Stomach (tissue), 8 donors: ENCODE measurements at regions not wholly inside any gene's neighbourhood (a gene's known extent, or its start where the extent isn't known, plus 50 kb on each side); places are given as distances from the start of the nearest gene placed in this dataset.

ENCODE experiments used
- DNase-seq, 2 donors: peaks; one replicate each; pipeline versions ENCODE4 v3.0.0 to v3.0.0-alpha.2; 2013 to 2019
- H3K27ac ChIP-seq, 5 donors: fragments of 200-600 bp in 4 of 5; sonication (generic) in 4 of 5; one replicate each; pipeline ENCODE4 v1.5.1; 2013 to 2019; ENCODE audit warnings: mild to moderate bottlenecking in 1 of 5, moderate library complexity in 1 of 5
- H3K27me3 ChIP-seq, 3 donors: fragments of 200-600 bp; sonication (generic); one replicate each; pipeline ENCODE4 v1.5.1; 2017 to 2019; ENCODE audit warnings: mixed run types in 1 of 3
- H3K36me3 ChIP-seq, 4 donors: fragments of 200-600 bp; sonication (generic); 1 replicate in 3 of 4; 2 replicates in 1 of 4; pipeline ENCODE4 v1.5.1; 2016 to 2019
- H3K4me1 ChIP-seq, 4 donors: fragments of 200-600 bp; sonication (generic); one replicate each; pipeline ENCODE4 v1.5.1; 2016 to 2019
- H3K4me3 ChIP-seq, 4 donors: fragments of 200-600 bp; sonication (generic) in 3 of 4; one replicate each; pipeline ENCODE4 v1.5.1; 2016 to 2019; ENCODE audit warnings: mild to moderate bottlenecking in 1 of 4
- H3K9me3 ChIP-seq, 4 donors: fragments of 200-600 bp; sonication (generic); one replicate each; pipeline ENCODE4 v1.5.1; 2016 to 2019
- CTCF ChIP-seq, 7 experiments: fragments of 450-650 bp in 4 of 7; fragments of 200-600 bp in 3 of 7; sonication (generic) in 3 of 7; IDR thresholded peaks; one replicate each; pipeline ENCODE4 v1.5.1; 2016 to 2019; ENCODE audit warnings: antibody characterized with exemption in 7 of 7, control low read depth in 2 of 7, mild to moderate bottlenecking in 1 of 7
- EP300 ChIP-seq: sonication (generic); formaldehyde crosslinking; IDR thresholded peaks from one replicate; pipeline ENCODE4 v1.6.1; 2017; ENCODE audit warnings: antibody characterized with exemption
- POLR2A ChIP-seq, 4 donors: fragments of 450-650 bp; IDR thresholded peaks; one replicate each; pipeline ENCODE4 v1.6.1; 2016; ENCODE audit warnings: antibody characterized with exemption in 4 of 4, control low read depth in 2 of 4, mild to moderate bottlenecking in 1 of 4, moderate library complexity in 1 of 4
- POLR2AphosphoS5 ChIP-seq, 3 donors: sonication (generic); formaldehyde crosslinking; IDR thresholded peaks; one replicate each; pipeline ENCODE4 v1.6.1; 2016; ENCODE audit warnings: antibody characterized with exemption in 3 of 3
- WGBS, 5 donors: extraction: QIAGEN DNeasy Blood & Tissue Kit in 3 of 5; methylation state at CpG; one replicate each; pipeline versions ENCODE4 v1.1.5 to v1.1.7; 2013 to 2018; 5-methylcytosine and 5-hydroxymethylcytosine counted together
- intact Hi-C: fragments of 100-400 bp; cut with DNase I; formaldehyde crosslinking; loops from one replicate; pipeline ENCODE4 v1.15.1; 2023; ENCODE audit warnings: low total_unique reads
- donor health status: healthy with polysubstance abuse.
- donor health status: Bipolar disorder and iron deficiency.
- donor health status: healthy.

GRCh38 chr3:105963161-105963560, 94.3 kb upstream of the CBLB start:
- TF ChIP-seq POLR2A (IDR thresholded peaks at IDR 0.05) (no peak), EP300 (no peak), CTCF (IDR thresholded peaks at IDR 0.05) (no peak), POLR2AphosphoS5 (IDR thresholded peaks at IDR 0.05) (no peak)
- intact Hi-C loops, result no loop called here
- no peaks in the 10 kb centered on the region for H3K36me3 ChIP-seq
- no peaks in the 10 kb centered on the region for H3K27me3 ChIP-seq
- DNase-seq, result no peak
- H3K4me1 ChIP-seq, result no peaks in the 10 kb centered on the region
- H3K27ac ChIP-seq, result no peak overlapping the region
- H3K4me3 ChIP-seq, result no peak overlapping the region
- 46 to 71% (median 62%) methylated on average over 1 of the region's 1 CpG for WGBS, 5 donors
- no peaks in the 10 kb centered on the region for H3K9me3 ChIP-seq

- Histone ChIP-seq H3K4me1 (no peaks in the 10 kb centered on the region), H3K27ac (no peak overlapping the region)
These were observed 96.6 kb upstream of the CBLB start for GRCh38 chr3:105965384-105965783.

GRCh38 chr3:105967117-105967516, 98.3 kb upstream of the CBLB start:
- Histone ChIP-seq H3K36me3 (no peaks in the 10 kb centered on the region), H3K27me3 (no peaks in the 10 kb centered on the region), H3K4me1 (no peaks in the 10 kb centered on the region), H3K27ac (no peak overlapping the region), H3K9me3 (peaks cover 0 to 14% (median 6%) of the 10 kb centered on the region in 4 donors), H3K4me3 (no peak overlapping the region)
- no peak for TF ChIP-seq POLR2AphosphoS5 (IDR thresholded peaks at IDR 0.05)
- TF ChIP-seq EP300, result no peak
- no peak for TF ChIP-seq POLR2A (IDR thresholded peaks at IDR 0.05)
- no peak for TF ChIP-seq CTCF (IDR thresholded peaks at IDR 0.05)
- 59 to 74% (median 67%) methylated on average over 1 of the region's 1 CpG for WGBS, 5 donors
- no peak for DNase-seq
- intact Hi-C loops, result no loop called here

More at GRCh38 chr3:105965384-105965783, 96.6 kb upstream of the CBLB start:
- Histone ChIP-seq H3K27me3 (no peaks in the 10 kb centered on the region), H3K36me3 (no peaks in the 10 kb centered on the region), H3K4me3 (no peak overlapping the region), H3K9me3 (no peaks in the 10 kb centered on the region)
- intact Hi-C loops, result no loop called here
- peak in 1 of 2 donors; percentile 50 for DNase-seq
- TF ChIP-seq CTCF (IDR thresholded peaks at IDR 0.05) (no peak), POLR2A (IDR thresholded peaks at IDR 0.05) (no peak), POLR2AphosphoS5 (IDR thresholded peaks at IDR 0.05) (no peak), EP300 (no peak)
- 22 to 50% (median 31%) methylated on average over 3 of the region's 3 CpGs for WGBS, 5 donors

GRCh38 chr3:105970283-105970682, 101.5 kb upstream of the CBLB start:
- peak in 1 of 2 donors; percentile 18 for DNase-seq
- Histone ChIP-seq H3K27me3 (no peaks in the 10 kb centered on the region), H3K4me3 (no peak overlapping the region), H3K36me3 (no peaks in the 10 kb centered on the region), H3K9me3 (peaks cover 0 to 19% (median 7%) of the 10 kb centered on the region in 4 donors), H3K4me1 (no peaks in the 10 kb centered on the region), H3K27ac (no peak overlapping the region)
- no peak for TF ChIP-seq EP300
- TF ChIP-seq POLR2AphosphoS5 (IDR thresholded peaks at IDR 0.05), result no peak
- TF ChIP-seq CTCF (IDR thresholded peaks at IDR 0.05), result no peak
- no peak for TF ChIP-seq POLR2A (IDR thresholded peaks at IDR 0.05)
- WGBS, 5 donors, result 4 to 32% (median 29%) methylated on average over 1 of the region's 1 CpG
- intact Hi-C loops, result no loop called here
